HepG2 (cell line): ENCODE measurements at regions not wholly inside any gene's neighbourhood (a gene's known extent, or its start where the extent isn't known, plus 50 kb on each side); places are given as distances from the start of the nearest gene placed in this dataset.
A peak's percentile ranks its signal among the peaks of the same experiment; 100 is the strongest.

Source experiments
- ATAC-seq: fragments of 200-7000 bp; cut with Tn5 transposase; 3 replicates; pipeline ENCODE4 v1.9.1; 2020; ENCODE audit warnings: mild to moderate bottlenecking, moderate library complexity
- BruUV-seq: library from RNA; stranded (reverse); fragments of 400-500 nt; replicated peaks from 2 replicates; lab custom pipeline; 2021; lab: Mats Ljungman, UMichigan
- CTCF ChIA-PET: fragments of 300-600 bp; formaldehyde crosslinking; extraction: SDS; loops from one replicate; lab custom pipeline; 2021; ENCODE audit warnings: low total read pairs, inconsistent platforms, low intra/inter-chr PET ratio; lab: Yijun Ruan, JAX
- POLR2A ChIA-PET: fragments of 350-600 bp; sonication (Branson Sonifier 250); formaldehyde crosslinking; loops from one replicate; lab custom pipeline; 2020; ENCODE audit warnings: antibody characterized with exemption, inconsistent platforms; lab: Yijun Ruan, JAX
- DNase-seq: peaks from one replicate; pipeline ENCODE4 v3.0.0-alpha.2; 2015; ENCODE audit warnings: low spot score
- FAIRE-seq: peaks from 3 replicates; lab custom pipeline; 2011; peaks lifted over from hg19 to GRCh38; lab: Jason Lieb, UNC
- H2AFZ ChIP-seq: one replicate; pipeline ENCODE4 v1.6.1; 2011; ENCODE audit warnings: low read length, inconsistent platforms
- H3K27ac ChIP-seq: fragments of 300-600 bp; 3 replicates; pipeline ENCODE4 v1.8.0; 2011; ENCODE audit warnings: mixed run types, mild to moderate bottlenecking, mixed read lengths, low read length, inconsistent platforms; ENCODE audit not compliant: insufficient read depth; ENCODE audit errors: extremely low read length
- H3K27me3 ChIP-seq, 2 experiments: fragments of 200-600 bp in 1 of 2; 2 replicates in 1 of 2; 3 replicates in 1 of 2; pipeline versions ENCODE4 v1.6.0 to v1.8.0; 2011; ENCODE audit warnings: low read length in 2 of 2, mild to moderate bottlenecking in 2 of 2, moderate library complexity in 2 of 2, inconsistent platforms in 1 of 2; ENCODE audit not compliant: insufficient read depth in 2 of 2, control insufficient read depth in 1 of 2
- H3K36me3 ChIP-seq, 2 experiments: fragments of 200-600 bp in 1 of 2; replicated peaks in 1 of 2; 2 replicates in 1 of 2; 3 replicates in 1 of 2; pipeline versions ENCODE4 v1.5.1 to v1.8.0; 2011; ENCODE audit warnings: low read length in 2 of 2, inconsistent platforms in 1 of 2; ENCODE audit not compliant: insufficient read depth in 2 of 2, control insufficient read depth in 1 of 2
- H3K4me1 ChIP-seq: 2 replicates; pipeline ENCODE4 v1.5.1; 2012; ENCODE audit warnings: low read length, inconsistent platforms; ENCODE audit not compliant: insufficient read depth
- H3K4me2 ChIP-seq: 2 replicates; pipeline ENCODE4 v1.6.0; 2011; ENCODE audit warnings: low read depth, low read length, inconsistent platforms
- H3K4me3 ChIP-seq, 3 experiments: fragments of 200-600 bp in 1 of 3; sonication (generic), shearing (Covaris generic) in 1 of 3; replicated peaks in 1 of 3; 2 replicates each; pipeline ENCODE4 v1.5.1; 2011 to 2016; ENCODE audit warnings: low read length in 3 of 3, inconsistent platforms in 2 of 3, low read depth in 2 of 3, mild to moderate bottlenecking in 2 of 3, control low read depth in 1 of 3, mixed read lengths in 1 of 3; ENCODE audit not compliant: insufficient read depth in 1 of 3
- H3K79me2 ChIP-seq: one replicate; pipeline ENCODE4 v1.6.1; 2011; ENCODE audit warnings: low read length, inconsistent platforms; ENCODE audit not compliant: insufficient read depth
- H3K9ac ChIP-seq: 2 replicates; pipeline ENCODE4 v1.6.0; 2011; ENCODE audit warnings: mild to moderate bottlenecking, low read depth, low read length, inconsistent platforms; ENCODE audit not compliant: insufficient read depth
- H3K9me3 ChIP-seq: 2 replicates; pipeline ENCODE4 v1.5.1; 2012; ENCODE audit warnings: mild to moderate bottlenecking, low read length
- H4K20me1 ChIP-seq: 2 replicates; pipeline ENCODE4 v1.6.0; 2011; ENCODE audit warnings: inconsistent platforms, mild to moderate bottlenecking, low read length, moderate library complexity; ENCODE audit not compliant: insufficient read depth
- ATF2 ChIP-seq: sonication (generic); formaldehyde crosslinking; IDR thresholded peaks from 2 replicates; pipeline ENCODE4 v1.4.0; 2020; ENCODE audit warnings: missing genetic modification reagents
- CBX2 ChIP-seq, 2 experiments: fragments of 200-600 bp in 1 of 2; sonication (generic); formaldehyde crosslinking in 1 of 2; IDR thresholded peaks; 2 replicates each; pipeline versions ENCODE4 v1.7.0 to v1.8.1; 2018 to 2022; ENCODE audit warnings: low read depth in 2 of 2, low read length in 1 of 2, mild to moderate bottlenecking in 1 of 2, missing genetic modification reagents in 1 of 2
- EZH2 ChIP-seq: conservative IDR thresholded peaks from 2 replicates; pipeline ENCODE4 v1.6.1; 2012; ENCODE audit warnings: mild to moderate bottlenecking, low read depth, low read length, moderate library complexity
- HINFP ChIP-seq: sonication (generic); formaldehyde crosslinking; IDR thresholded peaks from 2 replicates; pipeline ENCODE4 v1.4.0; 2020; ENCODE audit warnings: low read depth, mild to moderate bottlenecking, missing genetic modification reagents
- HNF4A ChIP-seq: sonication (generic); formaldehyde crosslinking; IDR thresholded peaks from 2 replicates; pipeline ENCODE4 v1.4.0; 2020; ENCODE audit warnings: missing genetic modification reagents
- JARID2 ChIP-seq: sonication (generic); formaldehyde crosslinking; IDR thresholded peaks from 2 replicates; pipeline ENCODE4 v1.8.1; 2023; ENCODE audit warnings: missing genetic modification reagents, inconsistent platforms; ENCODE audit not compliant: insufficient replicate concordance
- RNF2 ChIP-seq: fragments of 450-650 bp; conservative IDR thresholded peaks from 2 replicates; pipeline ENCODE4 v1.6.1; 2016; ENCODE audit warnings: low read depth
- SCMH1 ChIP-seq: sonication (generic); formaldehyde crosslinking; IDR thresholded peaks from 2 replicates; pipeline ENCODE4 v1.9.0; 2021; ENCODE audit warnings: missing genetic modification reagents, mild to moderate bottlenecking, borderline replicate concordance
- ZBTB33 ChIP-seq: sonication (generic); formaldehyde crosslinking; IDR thresholded peaks from 2 replicates; pipeline ENCODE4 v1.4.0; 2020; ENCODE audit warnings: missing genetic modification reagents
- ZBTB43 ChIP-seq: sonication (generic); formaldehyde crosslinking; conservative IDR thresholded peaks from 2 replicates; pipeline ENCODE4 v1.4.0; 2020; ENCODE audit warnings: missing genetic modification reagents
- ZNF556 ChIP-seq: sonication (generic); formaldehyde crosslinking; IDR thresholded peaks from 2 replicates; pipeline ENCODE4 v1.4.0; 2020; ENCODE audit warnings: mild to moderate bottlenecking, missing genetic modification reagents, borderline replicate concordance
- ZNF800 ChIP-seq: sonication (generic); formaldehyde crosslinking; IDR thresholded peaks from 2 replicates; pipeline ENCODE4 v1.4.0; 2020; ENCODE audit warnings: missing genetic modification reagents
- WGBS: methylation state at CpG from one replicate; pipeline ENCODE4 v1.1.6; 2017; ENCODE audit warnings: low lambda C conversion rate; 5-methylcytosine and 5-hydroxymethylcytosine counted together
- in situ Hi-C: cut with HindIII; loops from 2 replicates; pipeline ENCODE4 v1.10.0; 2017; ENCODE audit warnings: low pct_unique_long_range_greater_than_20kb; ENCODE audit not compliant: extremely low pct_ligation_motif_present
- intact Hi-C: fragments of 100-400 bp; cut with micrococcal nuclease; formaldehyde crosslinking; loops from one replicate; pipeline ENCODE4 v1.10.0; 2022; ENCODE audit not compliant: unreplicated experiment

GRCh38 chr15:29570948-29571791, 251.1 kb downstream of the TJP1 start:
- intact Hi-C loops (no loop called here), in situ Hi-C loops (no loop called here)
- Histone ChIP-seq H3K4me2 (peak overlapping the region; percentile 60), H3K27me3 (peaks cover 4 to 23% of the 10 kb centered on the region in 2 experiments), H3K4me3 (peak overlapping the region in 2 of 3 experiments; percentile 34 to 57; a peak in 3 of 6 replicates), H4K20me1 (no peaks in the 10 kb centered on the region), H2AFZ (no peak overlapping the region), H3K36me3 (no peaks in the 10 kb centered on the region), H3K27ac (no peak overlapping the region), H3K4me1 (no peaks in the 10 kb centered on the region), H3K79me2 (no peaks in the 10 kb centered on the region), H3K9ac (no peak overlapping the region), H3K9me3 (no peaks in the 10 kb centered on the region)
- DNase-seq, result no peak
- POLR2A ChIA-PET, result no interaction called here
- ATAC-seq, result peak; percentile 78
- CTCF ChIA-PET, result no interaction called here
- WGBS, result 11% methylated on average over 28 of the region's 85 CpGs
- no TSS peak for BruUV-seq
- no peak for FAIRE-seq
- no peak for TF ChIP-seq ZBTB33 (CRISPR knock-in tag)
- no peak for TF ChIP-seq HINFP (CRISPR knock-in tag)
- peak; percentile 97 for TF ChIP-seq EZH2
- peak; percentile 34; the same call in 1 of the 2 replicates for TF ChIP-seq ZNF800
- TF ChIP-seq JARID2 (CRISPR knock-in tag), result no peak
- no peak for TF ChIP-seq HNF4A (CRISPR knock-in tag)
- peak; percentile 88 for TF ChIP-seq RNF2
- TF ChIP-seq ATF2 (CRISPR knock-in tag), result no peak
- no peak for TF ChIP-seq ZBTB43 (CRISPR knock-in tag)
- peak; percentile 99 for TF ChIP-seq CBX2 (IDR thresholded peaks at IDR 0.05; ENCODE audit: low read depth, low read length)
- peak; percentile 20 for TF ChIP-seq CBX2 (CRISPR knock-in tag; IDR thresholded peaks at IDR 0.05; ENCODE audit: low read depth)
- peak; percentile 74; the same call in 1 of the 2 replicates for TF ChIP-seq SCMH1 (CRISPR knock-in tag)
- TF ChIP-seq ZNF556 (CRISPR knock-in tag), result no peak
